ENCODE measurements at regions not wholly inside any gene's neighbourhood (a gene's known extent, or its start where the extent isn't known, plus 50 kb on each side); places are given as distances from the start of the nearest gene placed in this dataset.

GRCh38 chr13:62360609-62361008, 945.0 kb upstream of the PCDH20 start:
- TF ChIP-seq POLR2AphosphoS5 (IDR thresholded peaks at IDR 0.05; ENCODE audit: low read depth) (no peak), REST (IDR thresholded peaks at IDR 0.05; ENCODE audit: unreplicated experiment) (no peak), EZH2phosphoT487 (IDR thresholded peaks at IDR 0.05; ENCODE audit: unreplicated experiment) (no peak), ZNF331 (CRISPR knock-in tag; IDR thresholded peaks at IDR 0.05; ENCODE audit: low read depth) (no peak), CREB1 (CRISPR knock-in tag; IDR thresholded peaks at IDR 0.05; ENCODE audit: low read depth) (no peak), EZH2 (IDR thresholded peaks at IDR 0.05; ENCODE audit: low read depth, unreplicated experiment) (no peak)
- TF ChIP-seq, protein P1, sequence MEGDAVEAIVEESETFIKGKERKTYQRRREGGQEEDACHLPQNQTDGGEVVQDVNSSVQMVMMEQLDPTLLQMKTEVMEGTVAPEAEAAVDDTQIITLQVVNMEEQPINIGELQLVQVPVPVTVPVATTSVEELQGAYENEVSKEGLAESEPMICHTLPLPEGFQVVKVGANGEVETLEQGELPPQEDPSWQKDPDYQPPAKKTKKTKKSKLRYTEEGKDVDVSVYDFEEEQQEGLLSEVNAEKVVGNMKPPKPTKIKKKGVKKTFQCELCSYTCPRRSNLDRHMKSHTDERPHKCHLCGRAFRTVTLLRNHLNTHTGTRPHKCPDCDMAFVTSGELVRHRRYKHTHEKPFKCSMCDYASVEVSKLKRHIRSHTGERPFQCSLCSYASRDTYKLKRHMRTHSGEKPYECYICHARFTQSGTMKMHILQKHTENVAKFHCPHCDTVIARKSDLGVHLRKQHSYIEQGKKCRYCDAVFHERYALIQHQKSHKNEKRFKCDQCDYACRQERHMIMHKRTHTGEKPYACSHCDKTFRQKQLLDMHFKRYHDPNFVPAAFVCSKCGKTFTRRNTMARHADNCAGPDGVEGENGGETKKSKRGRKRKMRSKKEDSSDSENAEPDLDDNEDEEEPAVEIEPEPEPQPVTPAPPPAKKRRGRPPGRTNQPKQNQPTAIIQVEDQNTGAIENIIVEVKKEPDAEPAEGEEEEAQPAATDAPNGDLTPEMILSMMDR (conservative IDR thresholded peaks at IDR 0.05; ENCODE audit: low read depth in 2 of 2) = no peak

Data from GM23338 (cell line).